K562 (cell line): ENCODE measurements at regions not wholly inside any gene's neighbourhood (a gene's known extent, or its start where the extent isn't known, plus 50 kb on each side); places are given as distances from the start of the nearest gene placed in this dataset.

Source experiments
- ATAC-seq: fragments of 200-7000 bp; cut with Tn5 transposase; 3 replicates; pipeline ENCODE4 v1.9.1; 2020; ENCODE audit warnings: moderate library complexity
- BruUV-seq: library from RNA; stranded (reverse); fragments of 400-500 nt; replicated peaks from 2 replicates; lab custom pipeline; 2021; lab: Mats Ljungman, UMichigan
- CTCF ChIA-PET: fragments of 300-600 bp; formaldehyde crosslinking; extraction: SDS; loops from one replicate; lab custom pipeline; 2021; ENCODE audit warnings: low intra/inter-chr PET ratio; lab: Yijun Ruan, JAX
- POLR2A ChIA-PET: fragments of 300-600, 350-650 bp; sonication (Branson Sonifier 250); formaldehyde crosslinking; extraction: SDS; loops from one replicate; lab custom pipeline; 2021; ENCODE audit warnings: antibody characterized with exemption, inconsistent platforms; lab: Yijun Ruan, JAX
- DNase-seq, 4 experiments: peaks; one replicate each; pipeline versions ENCODE4 v3.0.0 to v3.0.0-alpha.2; 2011 to 2018; ENCODE audit warnings: low spot score in 3 of 4, mixed read lengths in 3 of 4; ENCODE audit errors: extremely low read depth in 1 of 4
- FAIRE-seq: peaks from 2 replicates; lab custom pipeline; 2011; peaks lifted over from hg19 to GRCh38; lab: Jason Lieb, UNC
- H2AFZ ChIP-seq: 2 replicates; pipeline ENCODE4 v1.6.0; 2011; ENCODE audit warnings: low read depth, low read length, control low read depth, inconsistent platforms
- H3K27ac ChIP-seq: fragments of 200-600 bp; 3 replicates; pipeline ENCODE4 v1.8.0; 2011; ENCODE audit warnings: low read depth, mild to moderate bottlenecking, control low read depth, inconsistent platforms, low read length, moderate library complexity, mixed read lengths; ENCODE audit errors: extremely low read depth
- H3K27me3 ChIP-seq, 2 experiments: fragments of 300-600 bp in 1 of 2; 2 replicates in 1 of 2; 3 replicates in 1 of 2; pipeline versions ENCODE4 v1.6.0 to v1.8.0; 2011; ENCODE audit warnings: inconsistent platforms in 2 of 2, low read length in 2 of 2, mild to moderate bottlenecking in 1 of 2, mixed read lengths in 1 of 2, moderate library complexity in 1 of 2; ENCODE audit not compliant: control insufficient read depth in 2 of 2, insufficient read depth in 2 of 2
- H3K36me3 ChIP-seq: fragments of 300-600 bp; 3 replicates; pipeline ENCODE4 v1.8.0; 2011; ENCODE audit warnings: mild to moderate bottlenecking, low read length, inconsistent platforms; ENCODE audit not compliant: control insufficient read depth, insufficient read depth
- H3K4me1 ChIP-seq, 2 experiments: fragments of 200-600 bp in 1 of 2; replicated peaks in 1 of 2; 2 replicates in 1 of 2; 3 replicates in 1 of 2; pipeline versions ENCODE4 v1.5.1 to v1.8.0; 2011; ENCODE audit warnings: inconsistent platforms in 2 of 2, low read length in 2 of 2, mild to moderate bottlenecking in 1 of 2, mixed read lengths in 1 of 2, moderate library complexity in 1 of 2; ENCODE audit not compliant: control insufficient read depth in 2 of 2, insufficient read depth in 2 of 2
- H3K4me2 ChIP-seq: 2 replicates; pipeline ENCODE4 v1.6.1; 2011; ENCODE audit warnings: low read length, control low read depth, inconsistent platforms, mixed read lengths; ENCODE audit not compliant: insufficient read depth
- H3K4me3 ChIP-seq: fragments of 200-600 bp; sonication (generic), shearing (Covaris generic); 2 replicates; pipeline ENCODE4 v1.5.1; 2016; ENCODE audit warnings: control low read depth, inconsistent platforms
- H3K79me2 ChIP-seq: fragments of 200-600 bp; 3 replicates; pipeline ENCODE4 v1.8.0; 2011; ENCODE audit warnings: low read length, inconsistent platforms; ENCODE audit not compliant: control insufficient read depth, insufficient read depth
- H3K9ac ChIP-seq, 2 experiments: 2 replicates each; pipeline versions ENCODE4 v1.6.0 to v1.6.1; 2011; ENCODE audit warnings: low read depth in 2 of 2, low read length in 2 of 2, control low read depth in 1 of 2, inconsistent platforms in 1 of 2, mild to moderate bottlenecking in 1 of 2, mixed read lengths in 1 of 2; ENCODE audit not compliant: insufficient read depth in 1 of 2
- H3K9me1 ChIP-seq: one replicate; pipeline ENCODE4 v1.6.0; 2011; ENCODE audit warnings: inconsistent platforms, mild to moderate bottlenecking, low read length, moderate library complexity; ENCODE audit not compliant: control insufficient read depth, insufficient read depth
- H3K9me3 ChIP-seq: replicated peaks from 2 replicates; pipeline ENCODE4 v1.5.1; 2011; ENCODE audit warnings: low read depth, low read length, inconsistent platforms; ENCODE audit not compliant: control insufficient read depth, insufficient read depth
- H4K20me1 ChIP-seq: replicated peaks from 2 replicates; pipeline ENCODE4 v1.6.1; 2011; ENCODE audit warnings: low read length, inconsistent platforms, mixed read lengths; ENCODE audit not compliant: control insufficient read depth, insufficient read depth
- BACH1 ChIP-seq: fragments of 200-800 bp; sonication (Bioruptor generic); IDR thresholded peaks from 2 replicates; pipeline ENCODE4 v1.6.1; 2016; ENCODE audit warnings: missing genetic modification characterization, missing compliant biosample characterization
- CC2D1A ChIP-seq: fragments of 450-650 bp; IDR thresholded peaks from 2 replicates; pipeline ENCODE4 v1.6.1; 2017; ENCODE audit warnings: mild to moderate bottlenecking
- ELF2 ChIP-seq: fragments of 250-450 bp; sonication (Bioruptor Pico); IDR thresholded peaks from 2 replicates; pipeline ENCODE4 v1.5.0; 2021; ENCODE audit warnings: mild to moderate bottlenecking
- ELF4 ChIP-seq: fragments of 450-650 bp; formaldehyde crosslinking; IDR thresholded peaks from 2 replicates; pipeline ENCODE4 v1.4.0; 2022; ENCODE audit warnings: missing genetic modification characterization
- HCFC1 ChIP-seq: IDR thresholded peaks from 2 replicates; pipeline ENCODE4 v1.6.1; 2012; ENCODE audit warnings: low read depth, low read length, improper control_type of control experiment
- HNRNPK ChIP-seq: fragments of 200-400 bp; formaldehyde crosslinking; IDR thresholded peaks from one replicate; pipeline ENCODE4 v1.6.1; 2018; ENCODE audit warnings: mild to moderate bottlenecking, low read depth, low read length; ENCODE audit not compliant: poor library complexity, severe bottlenecking
- HNRNPLL ChIP-seq: fragments of 200-400 bp; formaldehyde crosslinking; IDR thresholded peaks from 2 replicates; pipeline ENCODE4 v1.6.1; 2017; ENCODE audit warnings: low read length, low read depth, mild to moderate bottlenecking; ENCODE audit not compliant: poor library complexity, severe bottlenecking
- MTF1 ChIP-seq: fragments of 250-450 bp; sonication (Bioruptor Pico); IDR thresholded peaks from 2 replicates; pipeline ENCODE4 v1.9.0; 2021; ENCODE audit warnings: moderate library complexity, mild to moderate bottlenecking, inconsistent platforms, borderline replicate concordance
- SRSF9 ChIP-seq: fragments of 200-400 bp; formaldehyde crosslinking; IDR thresholded peaks from 2 replicates; pipeline ENCODE4 v1.6.1; 2017; ENCODE audit warnings: low read depth, low read length, borderline replicate concordance
- TAF7 ChIP-seq: fragments of 450-650 bp; IDR thresholded peaks from 2 replicates; pipeline ENCODE4 v1.6.1; 2016; ENCODE audit warnings: missing genetic modification characterization, missing compliant biosample characterization
- WGBS: fragments of 100-300 bp; shearing (Covaris generic); methylation state at CpG from one replicate; pipeline ENCODE4 v1.1.6; 2016; ENCODE audit warnings: low coverage, mixed read lengths; ENCODE audit not compliant: insufficient coverage; ENCODE audit errors: missing lambda C conversion rate; 5-methylcytosine and 5-hydroxymethylcytosine counted together
- in situ Hi-C: fragments of 300-500 bp; cut with MboI; formaldehyde crosslinking; loops from 4 replicates; pipeline ENCODE4 v1.15.0; 2018; ENCODE audit warnings: inconsistent platforms, mixed read lengths
- intact Hi-C: fragments of 100-400 bp; cut with micrococcal nuclease; formaldehyde crosslinking; loops from 2 replicates; pipeline ENCODE4 v1.14.2; 2022
- TF ChIP-seq, protein P1 (sequence below): fragments of 450-650 bp; formaldehyde crosslinking; IDR thresholded peaks from 2 replicates; pipeline ENCODE4 v1.4.0; 2020; ENCODE audit warnings: mild to moderate bottlenecking, moderate library complexity

DNA sequence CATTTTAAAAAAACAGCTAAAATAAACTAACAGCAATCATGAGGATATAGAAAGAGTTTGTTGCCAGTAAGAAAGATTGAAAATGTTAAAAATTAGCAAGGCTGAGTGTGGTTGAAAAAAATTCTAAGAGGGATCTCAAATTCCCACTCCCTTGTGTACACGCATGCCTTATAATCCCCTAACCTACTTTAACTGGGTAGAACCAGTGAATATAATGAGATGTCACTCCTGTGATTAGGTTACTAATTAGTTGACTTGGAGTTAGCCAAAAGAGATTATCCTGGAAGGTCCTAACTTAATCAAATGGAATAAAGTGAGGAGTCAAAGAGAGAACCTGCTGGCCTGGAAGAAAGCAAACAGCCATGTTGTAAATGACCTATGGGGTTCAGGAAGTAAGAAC lies 286.0 kb upstream of the TGFBR2 start:
- ATAC-seq (no peak), DNase-seq (no peak), FAIRE-seq (no peak)
- WGBS, result 0% methylated on average over 1 of the region's 1 CpG
- H4K20me1 ChIP-seq, result no peaks in the 10 kb centered on the region
- no peaks in the 10 kb centered on the region for H3K36me3 ChIP-seq
- H3K4me3 ChIP-seq, result no peak overlapping the region
- no peak overlapping the region for H3K9ac ChIP-seq
- no TSS peak for BruUV-seq
- no peak overlapping the region for H3K4me2 ChIP-seq
- intact Hi-C loops, result no loop called here
- ChIA-PET CTCF (no interaction called here), POLR2A (no interaction called here)
- H3K4me1 ChIP-seq, result no peaks in the 10 kb centered on the region
- H3K9me1 ChIP-seq, result no peaks in the 10 kb centered on the region
- no peaks in the 10 kb centered on the region for H3K27me3 ChIP-seq
- in situ Hi-C loops, result no loop called here
- H2AFZ ChIP-seq, result no peak overlapping the region
- H3K27ac ChIP-seq, result no peak overlapping the region
- no peak for TF ChIP-seq HCFC1
- TF ChIP-seq ELF4, result no peak
- TF ChIP-seq TAF7 (tag), result no peak
- TF ChIP-seq CC2D1A, result no peak
- TF ChIP-seq HNRNPK, result no peak
- TF ChIP-seq BACH1, result no peak
- no peak for TF ChIP-seq SRSF9
- no peak for TF ChIP-seq ELF2
- TF ChIP-seq MTF1, result no peak
- TF ChIP-seq, protein P1, sequence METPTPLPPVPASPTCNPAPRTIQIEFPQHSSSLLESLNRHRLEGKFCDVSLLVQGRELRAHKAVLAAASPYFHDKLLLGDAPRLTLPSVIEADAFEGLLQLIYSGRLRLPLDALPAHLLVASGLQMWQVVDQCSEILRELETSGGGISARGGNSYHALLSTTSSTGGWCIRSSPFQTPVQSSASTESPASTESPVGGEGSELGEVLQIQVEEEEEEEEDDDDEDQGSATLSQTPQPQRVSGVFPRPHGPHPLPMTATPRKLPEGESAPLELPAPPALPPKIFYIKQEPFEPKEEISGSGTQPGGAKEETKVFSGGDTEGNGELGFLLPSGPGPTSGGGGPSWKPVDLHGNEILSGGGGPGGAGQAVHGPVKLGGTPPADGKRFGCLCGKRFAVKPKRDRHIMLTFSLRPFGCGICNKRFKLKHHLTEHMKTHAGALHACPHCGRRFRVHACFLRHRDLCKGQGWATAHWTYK (CRISPR knock-in tag), result no peak
- TF ChIP-seq HNRNPLL, result no peak
- H3K9me3 ChIP-seq, result peaks cover 1% of the 10 kb centered on the region; the same call in 1 of the 2 replicates
- H3K79me2 ChIP-seq, result no peaks in the 10 kb centered on the region
